HCT116 (cell line): ENCODE measurements at regions not wholly inside any gene's neighbourhood (a gene's known extent, or its start where the extent isn't known, plus 50 kb on each side); places are given as distances from the start of the nearest gene placed in this dataset.

Source experiments
- ATAC-seq: fragments of 200-7000 bp; cut with Tn5 transposase; 2 replicates; pipeline ENCODE4 v1.9.1; 2020; ENCODE audit warnings: mild to moderate bottlenecking, moderate library complexity
- BruUV-seq: library from RNA; stranded (reverse); fragments of 400-500 nt; replicated peaks from 2 replicates; lab custom pipeline; 2021; lab: Mats Ljungman, UMichigan
- CTCF ChIA-PET: fragments of 300-600 bp; sonication (Branson Sonifier 250); formaldehyde crosslinking; loops from one replicate; lab custom pipeline; 2021; ENCODE audit warnings: antibody characterized with exemption; lab: Charles Lee
- POLR2A ChIA-PET: fragments of 300-600, 350-600 bp; sonication (Branson Sonifier 250); formaldehyde crosslinking; loops from one replicate; lab custom pipeline; 2021; ENCODE audit warnings: antibody characterized with exemption; lab: Charles Lee
- RAD21 ChIA-PET, 2 experiments: fragments of 300-600 bp; sonication (Branson Sonifier 250); formaldehyde crosslinking; loops; one replicate each; lab custom pipeline; 2023; ENCODE audit warnings: low total read pairs in 2 of 2; ENCODE audit not compliant: uncharacterized antibody in 2 of 2, unreplicated experiment in 2 of 2, low non-redundant PET in 1 of 2; lab: Charles Lee
- DNase-seq: peaks from one replicate; pipeline ENCODE4 v3.0.0-alpha.2; 2010; ENCODE audit warnings: low read depth, low spot score
- H2AFZ ChIP-seq: fragments of 200-600 bp; shearing (Covaris generic), sonication (generic); 2 replicates; pipeline ENCODE4 v1.6.1; 2017; ENCODE audit warnings: low read depth, mixed run types, mixed read lengths, antibody characterized with exemption, low read length; ENCODE audit not compliant: poor library complexity, severe bottlenecking
- H3K27ac ChIP-seq: 2 replicates; pipeline ENCODE4 v1.5.1; 2012; ENCODE audit warnings: low read depth, low read length
- H3K27me3 ChIP-seq: fragments of 200-600 bp; sonication (generic); 2 replicates; pipeline ENCODE4 v1.6.1; 2016; ENCODE audit warnings: mixed run types, low read length, mixed read lengths; ENCODE audit not compliant: insufficient read depth
- H3K36me3 ChIP-seq, 2 experiments: fragments of 200-500 bp in 1 of 2; fragments of 200-600 bp in 1 of 2; sonication (Bioruptor generic) in 1 of 2; sonication (generic) in 1 of 2; 2 replicates each; pipeline versions ENCODE4 v1.5.1 to v1.6.1; 2014 to 2016; ENCODE audit warnings: low read length in 2 of 2, inconsistent platforms in 1 of 2, mixed read lengths in 1 of 2, mixed run types in 1 of 2; ENCODE audit not compliant: insufficient read depth in 2 of 2, control insufficient read depth in 1 of 2
- H3K4me1 ChIP-seq, 2 experiments: fragments of 200-600 bp in 1 of 2; sonication (generic) in 1 of 2; 2 replicates each; pipeline versions ENCODE4 v1.5.1 to v1.6.1; 2012 to 2017; ENCODE audit warnings: low read length in 2 of 2, inconsistent platforms in 1 of 2, mild to moderate bottlenecking in 1 of 2, mixed read lengths in 1 of 2, mixed run types in 1 of 2, moderate library complexity in 1 of 2; ENCODE audit not compliant: insufficient read depth in 2 of 2, control insufficient read depth in 1 of 2
- H3K4me2 ChIP-seq: fragments of 200-600 bp; sonication (generic); 2 replicates; pipeline ENCODE4 v1.6.1; 2017; ENCODE audit warnings: mixed run types, low read length, mixed read lengths
- H3K4me3 ChIP-seq, 2 experiments: fragments of 200-600 bp in 1 of 2; sonication (generic) in 1 of 2; replicated peaks in 1 of 2; 2 replicates each; pipeline ENCODE4 v1.5.1; 2011 to 2016; ENCODE audit warnings: low read length in 2 of 2, control low read depth in 1 of 2, low read depth in 1 of 2, mild to moderate bottlenecking in 1 of 2, mixed read lengths in 1 of 2, mixed run types in 1 of 2
- H3K79me2 ChIP-seq: fragments of 200-600 bp; sonication (generic); 2 replicates; pipeline ENCODE4 v1.6.1; 2017; ENCODE audit warnings: mild to moderate bottlenecking, mixed run types, low read length, moderate library complexity, mixed read lengths; ENCODE audit not compliant: insufficient read depth
- H3K9ac ChIP-seq: fragments of 200-600 bp; sonication (generic); 2 replicates; pipeline ENCODE4 v1.6.1; 2016; ENCODE audit warnings: low read length, mixed read lengths
- H3K9me2 ChIP-seq: fragments of 200-600 bp; sonication (generic), shearing (Covaris generic); 2 replicates; pipeline ENCODE4 v1.6.1; 2017; ENCODE audit warnings: mixed run types, mild to moderate bottlenecking, moderate library complexity; ENCODE audit not compliant: insufficient read depth
- H3K9me3 ChIP-seq, 2 experiments: fragments of 200-500 bp in 1 of 2; fragments of 200-600 bp in 1 of 2; sonication (Bioruptor generic) in 1 of 2; sonication (generic) in 1 of 2; 2 replicates each; pipeline ENCODE4 v1.6.1; 2014 to 2017; ENCODE audit warnings: low read length in 2 of 2, mixed read lengths in 2 of 2, inconsistent platforms in 1 of 2, low read depth in 1 of 2, mild to moderate bottlenecking in 1 of 2, mixed run types in 1 of 2, moderate library complexity in 1 of 2; ENCODE audit not compliant: control insufficient read depth in 1 of 2, insufficient read depth in 1 of 2
- H4K20me1 ChIP-seq: fragments of 200-600 bp; sonication (generic), shearing (Covaris generic); 2 replicates; pipeline ENCODE4 v1.6.1; 2017; ENCODE audit warnings: mixed run types, mild to moderate bottlenecking, moderate library complexity; ENCODE audit not compliant: insufficient read depth
- CBX3 ChIP-seq: IDR thresholded peaks from 2 replicates; pipeline ENCODE4 v1.6.1; 2012; ENCODE audit warnings: low read depth
- CEBPB ChIP-seq: IDR thresholded peaks from 2 replicates; pipeline ENCODE4 v1.6.1; 2012; ENCODE audit warnings: low read depth
- EZH2 ChIP-seq: fragments of 200-600 bp; sonication (generic); IDR thresholded peaks from 2 replicates; pipeline ENCODE4 v1.6.1; 2017; ENCODE audit warnings: antibody characterized with exemption, mixed run types
- EZH2phosphoT487 ChIP-seq: fragments of 200-600 bp; IDR thresholded peaks from 2 replicates; pipeline ENCODE4 v1.6.1; 2018; ENCODE audit warnings: antibody characterized with exemption, borderline replicate concordance
- JUND ChIP-seq: IDR thresholded peaks from 2 replicates; pipeline ENCODE4 v1.6.1; 2012
- POLR2AphosphoS5 ChIP-seq: IDR thresholded peaks from 2 replicates; pipeline ENCODE4 v1.6.1; 2011; ENCODE audit warnings: mild to moderate bottlenecking, low read depth, low read length, moderate library complexity
- RAD21 ChIP-seq: IDR thresholded peaks from 2 replicates; pipeline ENCODE4 v1.6.1; 2012; ENCODE audit warnings: low read depth, mild to moderate bottlenecking
- SIN3A ChIP-seq: IDR thresholded peaks from 2 replicates; pipeline ENCODE4 v1.6.1; 2012; ENCODE audit warnings: low read depth
- SP1 ChIP-seq: IDR thresholded peaks from 2 replicates; pipeline ENCODE4 v1.6.1; 2012; ENCODE audit warnings: low read depth
- SRF ChIP-seq: IDR thresholded peaks from 2 replicates; pipeline ENCODE4 v1.6.1; 2012; ENCODE audit warnings: low read depth
- TCF7L2 ChIP-seq: IDR thresholded peaks from 2 replicates; pipeline ENCODE4 v1.7.0; 2011; ENCODE audit warnings: borderline replicate concordance, inconsistent platforms; ENCODE audit not compliant: insufficient read depth, insufficient read length; ENCODE audit errors: extremely low read depth
- YY1 ChIP-seq: IDR thresholded peaks from 2 replicates; pipeline ENCODE4 v1.6.1; 2011; ENCODE audit warnings: low read length, low read depth, moderate library complexity, mild to moderate bottlenecking; ENCODE audit not compliant: insufficient replicate concordance; ENCODE audit errors: extremely low read depth
- ZFX ChIP-seq: fragments of 450-650 bp; IDR thresholded peaks from 2 replicates; pipeline ENCODE4 v1.6.1; 2017
- intact Hi-C: fragments of 100-400 bp; cut with micrococcal nuclease; formaldehyde crosslinking; loops from 2 replicates; pipeline ENCODE4 v1.10.0; 2022
- TF ChIP-seq, protein P1 (sequence below): IDR thresholded peaks from 2 replicates; pipeline ENCODE4 v1.6.1; 2012
- TF ChIP-seq, protein P2 (sequence below), 3 experiments: fragments of 200-600 bp in 1 of 3; sonication (generic) in 1 of 3; IDR thresholded peaks in 2 of 3; conservative IDR thresholded peaks in 1 of 3; 2 replicates each; pipeline ENCODE4 v1.5.1; 2012 to 2017; ENCODE audit warnings: low read depth in 2 of 3, low read length in 2 of 3, antibody characterized with exemption in 1 of 3, borderline replicate concordance in 1 of 3, control low read depth in 1 of 3, mild to moderate bottlenecking in 1 of 3, mixed read lengths in 1 of 3, mixed run types in 1 of 3, moderate library complexity in 1 of 3; ENCODE audit not compliant: insufficient read depth in 1 of 3
- TF ChIP-seq, protein P3 (sequence below): IDR thresholded peaks from 2 replicates; pipeline ENCODE4 v1.6.1; 2011; ENCODE audit warnings: mild to moderate bottlenecking, low read length, moderate library complexity; ENCODE audit not compliant: insufficient replicate concordance; ENCODE audit errors: extremely low read depth
- TF ChIP-seq, protein P4 (sequence below): IDR thresholded peaks from 2 replicates; pipeline ENCODE4 v1.6.1; 2012
- TF ChIP-seq, protein P5 (sequence below): IDR thresholded peaks from 2 replicates; pipeline ENCODE4 v1.6.1; 2012; ENCODE audit warnings: low read depth

DNA sequence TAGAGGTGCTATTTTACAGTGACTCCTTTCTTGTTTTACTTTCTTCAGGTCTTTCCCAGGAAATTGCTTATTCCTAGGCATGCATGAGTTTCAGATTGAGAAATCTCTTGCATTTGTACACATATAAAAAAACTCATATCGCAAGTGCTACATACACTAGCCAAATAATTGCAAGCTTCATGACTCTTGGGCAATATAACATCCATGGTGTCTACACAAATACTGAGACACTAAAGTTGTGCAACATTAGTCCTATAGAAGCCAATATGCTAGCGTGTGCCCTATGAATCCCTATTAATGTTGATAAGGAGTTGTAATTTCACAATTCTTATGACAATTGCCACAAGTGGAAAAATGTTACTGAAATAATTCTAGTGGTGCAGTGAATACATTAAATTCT is 591.0 kb downstream of the ADGRL2 start:
- H3K79me2 ChIP-seq: no peaks in the 10 kb centered on the region
- no peak overlapping the region for H3K4me2 ChIP-seq
- H3K9me2 ChIP-seq: no peaks in the 10 kb centered on the region
- H3K9ac ChIP-seq: no peak overlapping the region
- H3K27me3 ChIP-seq: no peaks in the 10 kb centered on the region
- intact Hi-C loops: no loop called here
- ChIA-PET POLR2A (no interaction called here), CTCF (no interaction called here), RAD21 (no interaction called here)
- no peak for DNase-seq
- H4K20me1 ChIP-seq: no peaks in the 10 kb centered on the region
- H3K4me3 ChIP-seq: no peak overlapping the region
- no peaks in the 10 kb centered on the region for H3K36me3 ChIP-seq
- H3K27ac ChIP-seq: no peak overlapping the region
- no peak overlapping the region for H2AFZ ChIP-seq
- no peaks in the 10 kb centered on the region; a peak in 2 of 4 replicates for H3K9me3 ChIP-seq
- TF ChIP-seq, protein P1, sequence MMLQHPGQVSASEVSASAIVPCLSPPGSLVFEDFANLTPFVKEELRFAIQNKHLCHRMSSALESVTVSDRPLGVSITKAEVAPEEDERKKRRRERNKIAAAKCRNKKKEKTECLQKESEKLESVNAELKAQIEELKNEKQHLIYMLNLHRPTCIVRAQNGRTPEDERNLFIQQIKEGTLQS: no peak
- TF ChIP-seq, protein P2, sequence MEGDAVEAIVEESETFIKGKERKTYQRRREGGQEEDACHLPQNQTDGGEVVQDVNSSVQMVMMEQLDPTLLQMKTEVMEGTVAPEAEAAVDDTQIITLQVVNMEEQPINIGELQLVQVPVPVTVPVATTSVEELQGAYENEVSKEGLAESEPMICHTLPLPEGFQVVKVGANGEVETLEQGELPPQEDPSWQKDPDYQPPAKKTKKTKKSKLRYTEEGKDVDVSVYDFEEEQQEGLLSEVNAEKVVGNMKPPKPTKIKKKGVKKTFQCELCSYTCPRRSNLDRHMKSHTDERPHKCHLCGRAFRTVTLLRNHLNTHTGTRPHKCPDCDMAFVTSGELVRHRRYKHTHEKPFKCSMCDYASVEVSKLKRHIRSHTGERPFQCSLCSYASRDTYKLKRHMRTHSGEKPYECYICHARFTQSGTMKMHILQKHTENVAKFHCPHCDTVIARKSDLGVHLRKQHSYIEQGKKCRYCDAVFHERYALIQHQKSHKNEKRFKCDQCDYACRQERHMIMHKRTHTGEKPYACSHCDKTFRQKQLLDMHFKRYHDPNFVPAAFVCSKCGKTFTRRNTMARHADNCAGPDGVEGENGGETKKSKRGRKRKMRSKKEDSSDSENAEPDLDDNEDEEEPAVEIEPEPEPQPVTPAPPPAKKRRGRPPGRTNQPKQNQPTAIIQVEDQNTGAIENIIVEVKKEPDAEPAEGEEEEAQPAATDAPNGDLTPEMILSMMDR (IDR thresholded peaks at IDR 0.05 in 2 of 3, conservative IDR thresholded peaks at IDR 0.05 in 1 of 3; ENCODE audit: borderline replicate concordance in 1 of 3, insufficient read depth in 1 of 3, low read depth in 2 of 3, low read length in 2 of 3): no peak
- no peak for TF ChIP-seq POLR2AphosphoS5
- TF ChIP-seq, protein P3, sequence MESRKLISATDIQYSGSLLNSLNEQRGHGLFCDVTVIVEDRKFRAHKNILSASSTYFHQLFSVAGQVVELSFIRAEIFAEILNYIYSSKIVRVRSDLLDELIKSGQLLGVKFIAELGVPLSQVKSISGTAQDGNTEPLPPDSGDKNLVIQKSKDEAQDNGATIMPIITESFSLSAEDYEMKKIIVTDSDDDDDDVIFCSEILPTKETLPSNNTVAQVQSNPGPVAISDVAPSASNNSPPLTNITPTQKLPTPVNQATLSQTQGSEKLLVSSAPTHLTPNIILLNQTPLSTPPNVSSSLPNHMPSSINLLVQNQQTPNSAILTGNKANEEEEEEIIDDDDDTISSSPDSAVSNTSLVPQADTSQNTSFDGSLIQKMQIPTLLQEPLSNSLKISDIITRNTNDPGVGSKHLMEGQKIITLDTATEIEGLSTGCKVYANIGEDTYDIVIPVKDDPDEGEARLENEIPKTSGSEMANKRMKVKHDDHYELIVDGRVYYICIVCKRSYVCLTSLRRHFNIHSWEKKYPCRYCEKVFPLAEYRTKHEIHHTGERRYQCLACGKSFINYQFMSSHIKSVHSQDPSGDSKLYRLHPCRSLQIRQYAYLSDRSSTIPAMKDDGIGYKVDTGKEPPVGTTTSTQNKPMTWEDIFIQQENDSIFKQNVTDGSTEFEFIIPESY: no peak
- TF ChIP-seq SP1: no peak
- TF ChIP-seq TCF7L2: no peak
- TF ChIP-seq, protein P4, sequence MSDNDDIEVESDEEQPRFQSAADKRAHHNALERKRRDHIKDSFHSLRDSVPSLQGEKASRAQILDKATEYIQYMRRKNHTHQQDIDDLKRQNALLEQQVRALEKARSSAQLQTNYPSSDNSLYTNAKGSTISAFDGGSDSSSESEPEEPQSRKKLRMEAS: no peak
- TF ChIP-seq EZH2: no peak
- no peak for TF ChIP-seq EZH2phosphoT487
- TF ChIP-seq CEBPB: no peak
- TF ChIP-seq JUND: no peak
- TF ChIP-seq, protein P5, sequence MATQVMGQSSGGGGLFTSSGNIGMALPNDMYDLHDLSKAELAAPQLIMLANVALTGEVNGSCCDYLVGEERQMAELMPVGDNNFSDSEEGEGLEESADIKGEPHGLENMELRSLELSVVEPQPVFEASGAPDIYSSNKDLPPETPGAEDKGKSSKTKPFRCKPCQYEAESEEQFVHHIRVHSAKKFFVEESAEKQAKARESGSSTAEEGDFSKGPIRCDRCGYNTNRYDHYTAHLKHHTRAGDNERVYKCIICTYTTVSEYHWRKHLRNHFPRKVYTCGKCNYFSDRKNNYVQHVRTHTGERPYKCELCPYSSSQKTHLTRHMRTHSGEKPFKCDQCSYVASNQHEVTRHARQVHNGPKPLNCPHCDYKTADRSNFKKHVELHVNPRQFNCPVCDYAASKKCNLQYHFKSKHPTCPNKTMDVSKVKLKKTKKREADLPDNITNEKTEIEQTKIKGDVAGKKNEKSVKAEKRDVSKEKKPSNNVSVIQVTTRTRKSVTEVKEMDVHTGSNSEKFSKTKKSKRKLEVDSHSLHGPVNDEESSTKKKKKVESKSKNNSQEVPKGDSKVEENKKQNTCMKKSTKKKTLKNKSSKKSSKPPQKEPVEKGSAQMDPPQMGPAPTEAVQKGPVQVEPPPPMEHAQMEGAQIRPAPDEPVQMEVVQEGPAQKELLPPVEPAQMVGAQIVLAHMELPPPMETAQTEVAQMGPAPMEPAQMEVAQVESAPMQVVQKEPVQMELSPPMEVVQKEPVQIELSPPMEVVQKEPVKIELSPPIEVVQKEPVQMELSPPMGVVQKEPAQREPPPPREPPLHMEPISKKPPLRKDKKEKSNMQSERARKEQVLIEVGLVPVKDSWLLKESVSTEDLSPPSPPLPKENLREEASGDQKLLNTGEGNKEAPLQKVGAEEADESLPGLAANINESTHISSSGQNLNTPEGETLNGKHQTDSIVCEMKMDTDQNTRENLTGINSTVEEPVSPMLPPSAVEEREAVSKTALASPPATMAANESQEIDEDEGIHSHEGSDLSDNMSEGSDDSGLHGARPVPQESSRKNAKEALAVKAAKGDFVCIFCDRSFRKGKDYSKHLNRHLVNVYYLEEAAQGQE: no peak
- no peak for TF ChIP-seq CBX3
- no peak for TF ChIP-seq SRF
- no peak for TF ChIP-seq RAD21
- TF ChIP-seq YY1: no peak
- TF ChIP-seq SIN3A: no peak
- TF ChIP-seq ZFX: no peak
- no peak for ATAC-seq
- no peaks in the 10 kb centered on the region for H3K4me1 ChIP-seq
- no TSS peak for BruUV-seq
